HG02642 (cell line): ENCODE measurements at regions not wholly inside any gene's neighbourhood (a gene's known extent, or its start where the extent isn't known, plus 50 kb on each side); places are given as distances from the start of the nearest gene placed in this dataset.
"Not testable (repeated sequence)": the region's sequence is repeated elsewhere in the genome, so short reads cannot be mapped to it uniquely, and the experiment has no call there.

Experiments
- ATAC-seq: cut with Tn5 transposase; IDR thresholded peaks from one replicate; pipeline ENCODE4 v1.9.1; 2021; ENCODE audit warnings: mild to moderate bottlenecking; ENCODE audit not compliant: unreplicated experiment, poor library complexity

GRCh38 chr13:103945836-103946235, 879.6 kb upstream of the SLC10A2 start:
- no peak for ATAC-seq

- no peak for ATAC-seq
Measured at GRCh38 chr13:103941506-103942140, 875.4 kb upstream of the SLC10A2 start.

GRCh38 chr13:103935117-103935516, 868.9 kb upstream of the SLC10A2 start:
- no peak for ATAC-seq

GRCh38 chr13:103931885-103932284, 865.7 kb upstream of the SLC10A2 start:
- no peak for ATAC-seq

- no peak for ATAC-seq
Measured at GRCh38 chr13:103931331-103931845, 865.2 kb upstream of the SLC10A2 start.

- ATAC-seq: no peak
Measured at GRCh38 chr13:103926118-103926517, 859.9 kb upstream of the SLC10A2 start.

- ATAC-seq: no peak
Measured at GRCh38 chr13:103908911-103909310, 842.7 kb upstream of the SLC10A2 start.

- no peak for ATAC-seq
Measured at GRCh38 chr13:103908274-103908673, 842.1 kb upstream of the SLC10A2 start.

GRCh38 chr13:103903790-103904189, 837.6 kb upstream of the SLC10A2 start:
- ATAC-seq: no peak

GRCh38 chr13:103898481-103898880, 832.3 kb upstream of the SLC10A2 start:
- no peak for ATAC-seq

GRCh38 chr13:103895835-103896531, 829.8 kb upstream of the SLC10A2 start:
- ATAC-seq: no peak

- ATAC-seq: no peak
Measured at GRCh38 chr13:103894626-103895025, 828.4 kb upstream of the SLC10A2 start.

- ATAC-seq: no peak
Measured at GRCh38 chr13:103884101-103884723, 818.0 kb upstream of the SLC10A2 start.

- ATAC-seq: no peak
Measured at GRCh38 chr13:103883698-103884097, 817.5 kb upstream of the SLC10A2 start.

- ATAC-seq: no peak
Measured at GRCh38 chr13:103883164-103883563, 816.9 kb upstream of the SLC10A2 start.

GRCh38 chr13:103880146-103880545, 813.9 kb upstream of the SLC10A2 start:
- not testable (repeated sequence) for ATAC-seq

GRCh38 chr13:103878891-103879605, 812.8 kb upstream of the SLC10A2 start:
- ATAC-seq: no peak

GRCh38 chr13:103876571-103876970, 810.4 kb upstream of the SLC10A2 start:
- no peak for ATAC-seq

- no peak for ATAC-seq
Measured at GRCh38 chr13:103873725-103874124, 807.5 kb upstream of the SLC10A2 start.

GRCh38 chr13:103866048-103866447, 799.8 kb upstream of the SLC10A2 start:
- no peak for ATAC-seq

- no peak for ATAC-seq
Measured at GRCh38 chr13:103862525-103862924, 796.3 kb upstream of the SLC10A2 start.
